Lower lobe of right lung (tissue), 2 donors: ENCODE measurements at regions not wholly inside any gene's neighbourhood (a gene's known extent, or its start where the extent isn't known, plus 50 kb on each side); places are given as distances from the start of the nearest gene placed in this dataset.

ENCODE experiments used
- ATAC-seq, 2 donors: fragments of 200-7000 bp; cut with Tn5 transposase; one replicate each; pipeline ENCODE4 v1.9.1; 2020 to 2022; ENCODE audit warnings: mild to moderate bottlenecking in 2 of 2, moderate library complexity in 2 of 2
- DNase-seq: peaks from one replicate; pipeline ENCODE4 v3.0.0-alpha.2; 2020
- H3K27ac ChIP-seq: fragments of 200-600 bp; one replicate; pipeline ENCODE4 v1.8.0; 2022
- H3K27me3 ChIP-seq: fragments of 200-600 bp; one replicate; pipeline ENCODE4 v1.8.0; 2022; ENCODE audit warnings: low read depth
- H3K36me3 ChIP-seq: fragments of 200-600 bp; one replicate; pipeline ENCODE4 v1.8.0; 2022; ENCODE audit warnings: mild to moderate bottlenecking
- H3K4me1 ChIP-seq: fragments of 200-600 bp; one replicate; pipeline ENCODE4 v1.8.0; 2022
- H3K4me3 ChIP-seq: fragments of 200-600 bp; one replicate; pipeline ENCODE4 v1.8.0; 2022; ENCODE audit warnings: mild to moderate bottlenecking
- H3K9me3 ChIP-seq: fragments of 200-600 bp; one replicate; pipeline ENCODE4 v1.8.0; 2022
- CTCF ChIP-seq: fragments of 200-600 bp; IDR thresholded peaks from one replicate; pipeline ENCODE4 v1.8.0; 2022; ENCODE audit warnings: antibody characterized with exemption, mild to moderate bottlenecking
- intact Hi-C: fragments of 100-400 bp; cut with DNase I; formaldehyde crosslinking; loops from one replicate; pipeline ENCODE4 v1.11.0; 2022
- donor health status: DM: no; HTN: yes; CAD: no; lungs with severe emphysema.

GRCh38 chr5:170173647-170174046 lies 59.1 kb upstream of the C5orf58 start:
- no peak overlapping the region for H3K27ac ChIP-seq
- intact Hi-C loops = no loop called here

GRCh38 chr5:170176916-170177315 lies 55.9 kb upstream of the C5orf58 start:
- ATAC-seq = no peak
- Histone ChIP-seq H3K4me3 (no peak overlapping the region), H3K27ac (no peak overlapping the region)

More at GRCh38 chr5:170173647-170174046, 59.1 kb upstream of the C5orf58 start:
- no peak for DNase-seq
- Histone ChIP-seq H3K4me3 (no peak overlapping the region), H3K9me3 (no peaks in the 10 kb centered on the region), H3K27me3 (no peaks in the 10 kb centered on the region), H3K4me1 (no peaks in the 10 kb centered on the region), H3K36me3 (no peaks in the 10 kb centered on the region)
- TF ChIP-seq CTCF = no peak
- ATAC-seq = no peak

GRCh38 chr5:170178814-170179213 lies 54.0 kb upstream of the C5orf58 start:
- DNase-seq = no peak
- ATAC-seq = no peak
- no peak for TF ChIP-seq CTCF
- H3K27me3 ChIP-seq = no peaks in the 10 kb centered on the region
- no peak overlapping the region for H3K27ac ChIP-seq
- no peaks in the 10 kb centered on the region for H3K9me3 ChIP-seq
- no peaks in the 10 kb centered on the region for H3K36me3 ChIP-seq
- no peak overlapping the region for H3K4me3 ChIP-seq
- no peaks in the 10 kb centered on the region for H3K4me1 ChIP-seq
- intact Hi-C loops = loop anchor here (5.0 kb wide), 1 partner anchor 77 kb away; no protein-coding TSS in a partner anchor

More at GRCh38 chr5:170176916-170177315, 55.9 kb upstream of the C5orf58 start:
- H3K4me1 ChIP-seq = no peaks in the 10 kb centered on the region
- H3K27me3 ChIP-seq = no peaks in the 10 kb centered on the region
- intact Hi-C loops = loop anchor here (5.0 kb wide), 1 partner anchor 75 kb away; no protein-coding TSS in a partner anchor
- H3K36me3 ChIP-seq = no peaks in the 10 kb centered on the region
- no peak for TF ChIP-seq CTCF
- no peaks in the 10 kb centered on the region for H3K9me3 ChIP-seq
- no peak for DNase-seq

GRCh38 chr5:170179626-170180025 lies 53.2 kb upstream of the C5orf58 start:
- H3K27me3 ChIP-seq = no peaks in the 10 kb centered on the region
- no peak overlapping the region for H3K4me3 ChIP-seq
- ATAC-seq (no peak), DNase-seq (no peak)
- no peak overlapping the region for H3K27ac ChIP-seq
- intact Hi-C loops = loop anchor here (5.0 kb wide), 1 partner anchor 77 kb away; no protein-coding TSS in a partner anchor
- no peaks in the 10 kb centered on the region for H3K9me3 ChIP-seq
- no peak for TF ChIP-seq CTCF
- no peaks in the 10 kb centered on the region for H3K36me3 ChIP-seq
- peaks cover 4% of the 10 kb centered on the region for H3K4me1 ChIP-seq

GRCh38 chr5:170181902-170182301 lies 50.9 kb upstream of the C5orf58 start:
- Histone ChIP-seq H3K27ac (no peak overlapping the region), H3K27me3 (no peaks in the 10 kb centered on the region), H3K4me1 (peaks cover 4% of the 10 kb centered on the region), H3K9me3 (no peaks in the 10 kb centered on the region), H3K36me3 (no peaks in the 10 kb centered on the region), H3K4me3 (no peak overlapping the region)
- no peak for DNase-seq
- no peak for ATAC-seq
- intact Hi-C loops = no loop called here
- TF ChIP-seq CTCF = no peak

GRCh38 chr5:170182491-170182890 lies 50.3 kb upstream of the C5orf58 start:
- intact Hi-C loops = no loop called here

More at GRCh38 chr5:170182491-170182890, 50.3 kb upstream of the C5orf58 start:
- Histone ChIP-seq H3K4me1 (peaks cover 4% of the 10 kb centered on the region), H3K36me3 (no peaks in the 10 kb centered on the region), H3K27ac (no peak overlapping the region), H3K9me3 (no peaks in the 10 kb centered on the region), H3K4me3 (no peak overlapping the region), H3K27me3 (no peaks in the 10 kb centered on the region)
- DNase-seq (no peak), ATAC-seq (no peak)
- TF ChIP-seq CTCF = no peak
